Activated CD8-positive, alpha-beta memory T cell treated with anti-CD3 and anti-CD28 coated beads for 48 hours (primary cell): ENCODE measurements at regions not wholly inside any gene's neighbourhood (a gene's known extent, or its start where the extent isn't known, plus 50 kb on each side); places are given as distances from the start of the nearest gene placed in this dataset.
"Not testable (repeated sequence)": the region's sequence is repeated elsewhere in the genome, so short reads cannot be mapped to it uniquely, and the experiment has no call there.

Experiments
- DNase-seq, 3 experiments: peaks; one replicate each; pipeline ENCODE4 v3.0.0-alpha.2; 2020; ENCODE audit warnings: low read depth in 2 of 3, low spot score in 2 of 3

GRCh38 chr3:150248116-150248887 lies 159.8 kb upstream of the TSC22D2 start:
- DNase-seq = no peak

DNA sequence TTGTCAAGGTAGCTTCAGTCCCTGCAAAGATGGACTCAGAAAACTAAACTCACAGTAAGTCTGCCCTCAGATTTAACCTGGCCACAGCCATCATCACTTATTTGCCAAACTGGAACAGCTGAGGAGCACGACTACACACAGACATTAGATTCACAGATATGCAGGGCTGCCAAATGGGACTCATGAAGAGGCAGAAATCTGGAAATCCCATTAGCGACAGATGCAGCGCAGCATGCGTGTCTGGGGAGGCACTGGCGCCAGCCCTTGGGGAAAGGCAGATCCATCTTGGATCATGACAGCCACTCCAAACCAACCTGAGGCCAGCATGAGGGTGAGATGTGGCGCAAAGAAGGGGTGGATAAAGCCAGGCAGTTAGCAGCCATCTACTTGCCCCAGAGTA lies 160.7 kb upstream of the TSC22D2 start:
- no peak for DNase-seq

DNA sequence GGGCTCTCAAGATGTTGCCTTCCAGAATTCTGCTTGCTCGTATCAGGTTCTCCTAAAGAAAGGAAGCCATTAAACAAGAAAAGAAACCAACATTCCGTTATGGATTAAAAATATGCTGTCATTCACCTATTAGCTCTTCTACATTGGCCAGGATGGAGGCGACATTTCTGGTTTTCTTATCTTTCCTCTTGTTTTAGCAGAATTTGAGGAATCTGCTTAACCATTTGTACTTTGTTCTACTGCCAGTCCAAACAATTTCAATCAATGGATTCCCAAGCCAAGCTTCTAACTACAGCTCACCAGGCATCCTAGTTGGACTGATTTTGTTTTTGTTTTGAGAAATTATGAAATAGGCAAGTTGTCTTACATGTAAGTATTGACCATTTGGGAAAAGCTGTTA lies 164.6 kb upstream of the TSC22D2 start:
- DNase-seq = no peak

DNA sequence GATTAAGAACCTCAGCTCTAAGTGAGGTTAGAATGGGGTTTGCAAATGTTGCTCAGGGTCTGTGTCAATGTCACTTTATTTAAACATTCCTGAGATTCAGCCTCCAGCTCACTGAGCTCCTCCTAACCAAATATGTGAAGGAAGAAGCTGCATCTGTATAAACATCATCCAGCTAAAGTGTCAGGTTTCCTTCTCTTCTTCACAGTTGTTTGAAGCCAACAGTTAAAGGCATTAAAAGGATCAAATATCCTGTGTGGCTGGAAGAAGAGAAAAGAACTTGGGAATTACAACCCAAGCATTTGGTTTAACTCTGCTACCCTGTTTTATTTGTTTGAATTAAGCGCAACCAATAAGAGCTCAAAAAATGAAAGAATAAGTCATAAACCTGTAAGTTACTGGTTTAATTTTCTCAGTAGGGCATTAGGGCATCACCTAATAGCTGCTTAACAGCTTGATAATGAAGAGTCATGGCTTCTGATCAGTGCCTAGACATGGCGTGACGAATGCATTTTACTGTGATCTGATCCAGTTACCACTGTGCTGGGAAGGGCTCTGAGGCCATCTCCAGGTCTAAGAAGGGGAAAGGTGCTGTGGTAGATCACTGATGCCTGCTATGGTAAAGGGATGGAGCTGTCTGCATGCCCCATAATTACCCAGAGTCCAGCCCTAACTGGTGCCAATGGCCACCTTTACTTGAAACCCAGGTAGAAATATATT lies 165.7 kb upstream of the TSC22D2 start:
- no peak for DNase-seq

DNA sequence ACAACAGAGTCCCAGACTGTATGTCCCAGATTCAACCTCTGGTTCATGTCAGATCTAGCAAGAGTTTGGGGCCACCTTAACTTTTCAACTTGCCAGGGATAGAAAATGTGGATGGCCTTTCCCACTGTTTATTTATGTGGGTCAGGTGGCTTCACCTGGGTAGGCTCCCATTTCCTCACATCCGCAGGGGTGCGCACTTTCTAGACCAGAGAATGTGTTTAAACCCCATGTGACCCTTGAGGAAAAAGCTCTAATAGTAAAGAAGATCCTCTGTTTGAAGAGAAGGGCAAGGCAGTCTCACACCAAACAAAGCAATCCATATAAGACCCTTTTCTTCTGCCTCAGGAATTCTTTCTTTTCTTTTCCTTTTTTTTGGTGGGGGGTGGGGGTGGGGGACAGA lies 167.2 kb upstream of the TSC22D2 start:
- DNase-seq = no peak

- DNase-seq = no peak
These were observed 168.3 kb upstream of the TSC22D2 start for GRCh38 chr3:150239766-150240165.

- DNase-seq = no peak
These were observed 169.0 kb upstream of the TSC22D2 start for GRCh38 chr3:150238995-150239619.

GRCh38 chr3:150238048-150238802 lies 169.9 kb upstream of the TSC22D2 start:
- DNase-seq = no peak

DNA sequence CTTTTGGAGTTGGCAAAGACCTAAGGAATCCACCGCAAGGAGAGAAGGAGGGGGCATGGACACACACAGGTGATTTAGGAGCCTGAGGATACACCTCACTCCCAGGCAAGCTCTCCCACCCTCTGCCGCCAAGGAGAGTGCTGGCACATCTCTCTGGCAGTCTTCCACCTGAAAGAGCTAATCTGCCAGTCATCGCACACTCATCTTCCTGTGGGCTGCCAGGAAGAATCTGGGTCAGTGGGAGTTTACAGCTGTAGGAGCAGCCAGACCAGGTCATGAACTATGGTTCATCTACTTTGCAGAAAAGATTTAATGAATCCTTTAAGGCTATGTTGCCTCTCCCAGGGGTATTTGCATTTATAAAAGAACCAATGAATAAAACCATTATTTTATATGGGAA lies 170.6 kb upstream of the TSC22D2 start:
- DNase-seq = no peak

GRCh38 chr3:150236316-150237082 lies 171.6 kb upstream of the TSC22D2 start:
- no peak for DNase-seq

GRCh38 chr3:150235799-150236198 lies 172.3 kb upstream of the TSC22D2 start:
- DNase-seq = no peak

DNA sequence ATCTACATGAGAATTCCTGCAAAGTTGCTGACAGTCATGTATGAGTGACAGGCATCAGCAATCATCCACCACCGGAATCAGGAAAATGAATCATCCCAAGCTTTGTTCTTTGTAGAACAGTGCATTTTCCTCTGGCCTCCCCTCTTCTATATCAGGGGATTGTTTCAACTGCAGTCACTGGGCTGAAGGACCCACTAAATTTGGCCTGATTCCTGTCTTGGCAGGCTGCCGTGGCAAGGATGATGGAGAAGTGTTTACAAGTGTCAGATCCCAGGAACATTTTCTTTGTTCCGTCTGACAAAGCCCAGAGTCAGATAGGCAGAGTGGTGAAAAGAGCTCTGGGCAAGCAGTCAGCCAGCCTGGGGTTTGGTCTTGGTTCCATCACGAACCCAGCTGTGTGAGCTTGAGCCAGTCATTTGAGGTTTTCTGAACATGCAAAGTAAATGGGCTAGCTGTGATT lies 175.1 kb upstream of the TSC22D2 start:
- DNase-seq = no peak

GRCh38 chr3:150230037-150230436 lies 178.1 kb upstream of the TSC22D2 start:
- no peak for DNase-seq

GRCh38 chr3:150228626-150229025 lies 179.5 kb upstream of the TSC22D2 start:
- not testable (repeated sequence) for DNase-seq

- DNase-seq = peak; percentile 2 to 26 (median 22)
These were observed 180.3 kb upstream of the TSC22D2 start for GRCh38 chr3:150227839-150228238.

DNA sequence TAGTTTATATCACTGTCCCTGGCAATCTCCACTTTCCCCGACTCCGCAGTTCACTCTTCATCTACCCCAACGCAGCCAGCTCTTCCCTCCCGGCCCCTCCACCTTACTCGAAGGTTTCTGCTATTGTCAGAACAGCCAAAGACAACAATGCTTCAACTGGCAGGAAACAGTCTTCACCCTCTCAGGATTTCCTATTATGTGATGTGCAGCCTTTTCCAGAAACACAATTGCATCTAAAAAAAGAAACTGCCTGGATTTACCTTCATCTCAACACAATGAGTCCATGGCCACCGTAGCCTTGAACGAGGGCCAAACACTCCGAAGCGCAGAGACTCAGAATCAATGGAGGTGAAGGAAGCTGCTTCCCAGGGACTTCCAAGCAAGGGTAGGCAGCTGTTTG lies 182.1 kb upstream of the TSC22D2 start:
- no peak for DNase-seq

- no peak for DNase-seq
These were observed 184.5 kb upstream of the TSC22D2 start for GRCh38 chr3:150223558-150223957.

- no peak for DNase-seq
These were observed 185.2 kb upstream of the TSC22D2 start for GRCh38 chr3:150222691-150223489.

GRCh38 chr3:150221904-150222523 lies 186.1 kb upstream of the TSC22D2 start:
- DNase-seq = no peak
